Stimulated activated naive B cell treated with anti-CD40 and anti-IgM and Interleukin-4, amounts not matched to agents 10 μg/mL and 1 μg/mL and 100 μg/mL, for 72 hours (primary cell): ENCODE measurements at regions not wholly inside any gene's neighbourhood (a gene's known extent, or its start where the extent isn't known, plus 50 kb on each side); places are given as distances from the start of the nearest gene placed in this dataset.

ENCODE experiments used
- ATAC-seq, 2 donors: fragments of 150-1000 bp; cut with Tn5 transposase; replicated peaks; 2 replicates each; pipeline ENCODE4 v1.10.0; 2021; ENCODE audit warnings: moderate library complexity in 1 of 2
- DNase-seq: peaks from one replicate; pipeline ENCODE4 v3.0.0; 2021
- H3K27ac Mint-ChIP-seq: one replicate; pipeline ENCODE4 v1.8.0; 2022; ENCODE audit warnings: mild to moderate bottlenecking, mixed read lengths
- H3K27me3 Mint-ChIP-seq, 2 donors: one replicate each; pipeline ENCODE4 v1.8.0; 2022; ENCODE audit warnings: mixed read lengths in 2 of 2
- H3K36me3 Mint-ChIP-seq, 2 donors: one replicate each; pipeline ENCODE4 v1.8.0; 2022; ENCODE audit warnings: mixed read lengths in 2 of 2, mild to moderate bottlenecking in 1 of 2
- H3K4me1 Mint-ChIP-seq, 2 donors: one replicate each; pipeline ENCODE4 v1.8.0; 2022; ENCODE audit warnings: mixed read lengths in 2 of 2, mild to moderate bottlenecking in 1 of 2
- H3K4me3 Mint-ChIP-seq, 2 donors: one replicate each; pipeline ENCODE4 v1.8.0; 2022; ENCODE audit warnings: mild to moderate bottlenecking in 2 of 2, mixed read lengths in 2 of 2, moderate library complexity in 1 of 2
- H3K9me3 Mint-ChIP-seq, 2 donors: one replicate each; pipeline ENCODE4 v1.8.0; 2022; ENCODE audit warnings: mixed read lengths in 2 of 2, mild to moderate bottlenecking in 1 of 2

DNA sequence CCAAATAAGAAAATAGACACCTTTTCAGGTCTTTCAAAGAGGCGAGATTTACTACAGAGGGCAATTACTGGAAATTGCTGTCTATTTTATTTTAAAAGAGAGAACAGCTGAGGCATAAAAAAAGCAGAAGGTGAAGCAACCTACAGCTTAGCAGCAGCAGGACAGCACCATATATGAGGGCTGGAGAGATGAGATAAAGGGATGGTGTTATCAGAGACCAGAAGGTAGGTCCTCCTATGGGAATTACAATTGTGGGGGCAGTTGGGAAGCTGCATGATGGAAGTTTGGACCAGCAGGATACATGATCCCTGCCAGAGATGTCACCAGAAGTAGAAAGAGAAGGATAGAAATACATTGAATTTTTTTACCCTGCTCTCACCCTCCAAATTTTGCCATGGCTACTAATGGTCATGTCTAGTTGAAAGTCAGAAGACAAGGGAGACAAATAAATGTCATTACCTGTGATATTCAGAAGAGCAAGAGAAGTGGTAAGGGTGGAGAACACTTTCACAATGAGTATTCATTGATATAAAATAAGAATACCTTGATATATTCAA, 77.2 kb upstream of the CALCR start:
- Mint-ChIP-seq H3K4me3 (no peak overlapping the region), H3K4me1 (no peaks in the 10 kb centered on the region), H3K9me3 (no peaks in the 10 kb centered on the region), H3K27me3 (peaks cover 0 to 6% of the 10 kb centered on the region in 2 donors), H3K27ac (no peak overlapping the region), H3K36me3 (no peaks in the 10 kb centered on the region)
- no peak for DNase-seq
- no peak for ATAC-seq

DNA sequence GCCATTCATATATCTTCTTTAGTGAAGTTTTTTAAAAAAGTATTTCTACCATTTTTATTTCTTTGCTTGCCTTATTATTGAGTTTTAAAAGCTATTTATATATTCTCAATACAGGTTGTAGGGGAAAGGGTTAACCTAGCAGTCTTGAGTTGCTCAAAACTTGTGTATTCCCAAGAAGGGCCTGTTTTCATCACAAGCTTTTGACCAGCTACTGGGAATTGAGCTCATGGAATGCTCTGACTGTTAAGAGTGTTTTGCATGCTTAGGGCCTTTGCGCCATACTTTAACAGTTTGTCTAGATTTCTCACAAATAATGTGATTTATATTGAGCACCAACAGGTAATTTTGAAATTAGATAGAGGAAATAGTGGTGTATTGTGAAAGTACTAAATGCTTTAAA, 72.0 kb upstream of the CALCR start:
- Mint-ChIP-seq H3K9me3 (no peaks in the 10 kb centered on the region), H3K4me3 (no peak overlapping the region), H3K4me1 (no peaks in the 10 kb centered on the region), H3K27ac (no peak overlapping the region), H3K36me3 (no peaks in the 10 kb centered on the region), H3K27me3 (no peaks in the 10 kb centered on the region)
- DNase-seq (no peak), ATAC-seq (no peak)

DNA sequence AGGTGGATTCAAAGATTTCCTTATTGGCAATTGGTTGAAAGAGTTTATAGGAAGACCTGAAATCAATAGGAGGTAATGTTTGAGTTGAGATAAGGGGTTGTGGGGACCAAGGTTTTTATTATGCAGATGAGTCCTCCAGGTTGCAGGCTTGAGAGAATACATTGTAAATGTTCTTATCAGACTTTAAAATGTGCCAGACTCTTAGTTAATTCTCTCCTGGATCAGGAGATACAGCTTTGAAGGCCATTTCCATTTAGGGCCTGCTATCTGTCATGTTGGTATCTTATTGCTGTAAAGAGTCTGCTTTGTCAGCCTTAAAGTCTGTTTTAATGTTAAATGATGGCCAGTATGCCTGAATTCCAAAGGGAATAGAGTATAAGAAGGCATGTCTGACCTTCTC, 61.8 kb upstream of the CALCR start:
- H3K9me3 Mint-ChIP-seq: no peaks in the 10 kb centered on the region
- peaks cover 0 to 5% of the 10 kb centered on the region in 2 donors for H3K27me3 Mint-ChIP-seq
- H3K27ac Mint-ChIP-seq: no peak overlapping the region
- H3K4me1 Mint-ChIP-seq: no peaks in the 10 kb centered on the region
- no peak overlapping the region for H3K4me3 Mint-ChIP-seq
- ATAC-seq (no peak), DNase-seq (no peak)
- H3K36me3 Mint-ChIP-seq: no peaks in the 10 kb centered on the region

DNA sequence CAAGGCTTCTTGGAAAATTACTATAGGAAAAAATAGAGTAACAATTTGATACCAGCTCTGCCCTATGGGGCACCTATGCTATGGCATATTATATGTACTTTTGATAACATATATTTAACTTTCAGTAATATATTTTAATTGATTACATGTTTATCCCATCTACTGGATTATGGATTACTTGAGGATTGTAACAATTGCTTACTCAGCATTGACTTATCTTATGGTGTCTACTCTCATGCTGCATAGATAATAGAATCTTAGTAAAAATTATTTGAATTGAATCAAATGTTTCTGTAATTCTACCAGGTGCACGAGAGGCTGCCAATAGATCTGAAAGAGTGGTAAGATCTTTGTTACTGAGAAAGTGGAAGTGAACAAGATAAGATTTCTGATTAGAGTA, 57.8 kb upstream of the CALCR start:
- Mint-ChIP-seq H3K27me3 (peaks cover 5 to 13% of the 10 kb centered on the region in 2 donors), H3K36me3 (no peaks in the 10 kb centered on the region), H3K4me1 (no peaks in the 10 kb centered on the region), H3K4me3 (no peak overlapping the region), H3K9me3 (no peaks in the 10 kb centered on the region), H3K27ac (no peak overlapping the region)
- ATAC-seq (no peak), DNase-seq (no peak)

DNA sequence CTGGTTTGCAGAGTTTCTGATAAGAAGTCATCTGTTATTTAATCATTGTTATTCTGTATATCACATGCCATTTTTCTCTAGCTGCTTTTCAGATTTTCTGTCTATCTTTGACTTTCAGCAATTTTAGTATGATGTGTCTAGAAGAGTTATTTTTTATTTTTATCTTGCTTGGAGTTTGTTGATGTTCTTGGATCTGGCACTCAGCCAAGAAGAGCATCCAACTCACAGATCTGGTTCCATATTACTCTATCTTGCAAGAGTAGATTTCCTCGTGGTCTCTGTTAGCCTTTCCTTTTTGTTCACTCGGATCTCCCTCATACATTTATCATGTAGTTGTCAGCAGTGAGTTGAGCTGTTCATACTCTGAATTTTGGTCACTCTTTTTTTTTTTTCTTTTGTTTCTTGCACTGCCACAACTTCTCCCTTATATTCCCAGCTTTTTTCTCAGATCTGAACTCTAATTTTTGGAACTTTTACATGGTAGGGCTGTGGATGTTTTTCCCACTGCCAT, 54.8 kb upstream of the CALCR start:
- peaks cover 5 to 13% of the 10 kb centered on the region in 2 donors for H3K27me3 Mint-ChIP-seq
- no peaks in the 10 kb centered on the region for H3K36me3 Mint-ChIP-seq
- no peaks in the 10 kb centered on the region for H3K9me3 Mint-ChIP-seq
- no peak overlapping the region for H3K27ac Mint-ChIP-seq
- no peaks in the 10 kb centered on the region for H3K4me1 Mint-ChIP-seq
- ATAC-seq (no peak), DNase-seq (no peak)
- H3K4me3 Mint-ChIP-seq: no peak overlapping the region

DNA sequence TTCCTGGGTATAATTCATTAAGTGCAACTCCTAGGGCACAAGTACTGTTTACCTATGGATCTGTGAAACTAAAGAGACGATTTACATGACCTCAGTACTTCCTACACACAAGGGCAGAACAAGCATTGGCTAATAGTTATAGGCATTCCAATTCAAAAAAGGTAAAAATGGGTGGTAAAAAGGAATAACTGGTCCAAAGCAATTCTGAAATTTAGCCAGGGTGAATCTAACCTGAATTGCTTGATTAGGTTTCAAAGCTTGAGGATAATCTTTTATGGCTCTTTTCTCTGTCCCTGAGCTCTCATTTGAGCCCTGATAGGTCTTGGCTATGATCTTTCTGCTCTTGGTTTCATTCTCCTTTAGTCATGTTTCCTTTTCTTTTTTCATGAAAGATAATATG, 52.3 kb upstream of the CALCR start:
- Mint-ChIP-seq H3K36me3 (no peaks in the 10 kb centered on the region), H3K27ac (no peak overlapping the region), H3K4me3 (no peak overlapping the region), H3K27me3 (peaks cover 5 to 7% of the 10 kb centered on the region in 2 donors), H3K9me3 (no peaks in the 10 kb centered on the region), H3K4me1 (no peaks in the 10 kb centered on the region)
- ATAC-seq (no peak), DNase-seq (no peak)
